ENCODE measurements at regions not wholly inside any gene's neighbourhood (a gene's known extent, or its start where the extent isn't known, plus 50 kb on each side); places are given as distances from the start of the nearest gene placed in this dataset.

DNA sequence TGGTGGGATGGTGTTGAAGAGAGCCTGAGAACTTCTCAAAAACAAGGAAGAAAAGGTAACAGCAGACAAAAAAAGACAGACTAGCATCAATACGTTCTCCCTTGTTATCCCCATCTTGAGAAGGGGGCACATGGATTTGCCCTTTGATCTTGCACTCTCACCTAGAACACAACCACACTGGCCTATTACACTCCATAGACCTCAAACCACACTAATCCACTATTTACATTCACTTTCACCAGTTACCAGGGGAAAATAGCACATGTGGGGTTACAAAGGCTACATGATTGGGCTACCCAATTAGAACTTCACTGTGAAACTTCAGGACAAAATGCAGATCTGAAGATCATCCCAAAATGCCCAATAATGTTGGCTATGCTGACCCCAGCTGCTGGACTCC is 72.6 kb upstream of the SELENOP start:
- TF ChIP-seq, protein P1, sequence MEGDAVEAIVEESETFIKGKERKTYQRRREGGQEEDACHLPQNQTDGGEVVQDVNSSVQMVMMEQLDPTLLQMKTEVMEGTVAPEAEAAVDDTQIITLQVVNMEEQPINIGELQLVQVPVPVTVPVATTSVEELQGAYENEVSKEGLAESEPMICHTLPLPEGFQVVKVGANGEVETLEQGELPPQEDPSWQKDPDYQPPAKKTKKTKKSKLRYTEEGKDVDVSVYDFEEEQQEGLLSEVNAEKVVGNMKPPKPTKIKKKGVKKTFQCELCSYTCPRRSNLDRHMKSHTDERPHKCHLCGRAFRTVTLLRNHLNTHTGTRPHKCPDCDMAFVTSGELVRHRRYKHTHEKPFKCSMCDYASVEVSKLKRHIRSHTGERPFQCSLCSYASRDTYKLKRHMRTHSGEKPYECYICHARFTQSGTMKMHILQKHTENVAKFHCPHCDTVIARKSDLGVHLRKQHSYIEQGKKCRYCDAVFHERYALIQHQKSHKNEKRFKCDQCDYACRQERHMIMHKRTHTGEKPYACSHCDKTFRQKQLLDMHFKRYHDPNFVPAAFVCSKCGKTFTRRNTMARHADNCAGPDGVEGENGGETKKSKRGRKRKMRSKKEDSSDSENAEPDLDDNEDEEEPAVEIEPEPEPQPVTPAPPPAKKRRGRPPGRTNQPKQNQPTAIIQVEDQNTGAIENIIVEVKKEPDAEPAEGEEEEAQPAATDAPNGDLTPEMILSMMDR (IDR thresholded peaks at IDR 0.05; ENCODE audit: insufficient read depth, low read depth, low read length) = no peak
- H3K4me3 ChIP-seq (ENCODE audit: low read depth, low read length) = no peak overlapping the region
- no peak for DNase-seq (ENCODE audit: low read depth)

DNA sequence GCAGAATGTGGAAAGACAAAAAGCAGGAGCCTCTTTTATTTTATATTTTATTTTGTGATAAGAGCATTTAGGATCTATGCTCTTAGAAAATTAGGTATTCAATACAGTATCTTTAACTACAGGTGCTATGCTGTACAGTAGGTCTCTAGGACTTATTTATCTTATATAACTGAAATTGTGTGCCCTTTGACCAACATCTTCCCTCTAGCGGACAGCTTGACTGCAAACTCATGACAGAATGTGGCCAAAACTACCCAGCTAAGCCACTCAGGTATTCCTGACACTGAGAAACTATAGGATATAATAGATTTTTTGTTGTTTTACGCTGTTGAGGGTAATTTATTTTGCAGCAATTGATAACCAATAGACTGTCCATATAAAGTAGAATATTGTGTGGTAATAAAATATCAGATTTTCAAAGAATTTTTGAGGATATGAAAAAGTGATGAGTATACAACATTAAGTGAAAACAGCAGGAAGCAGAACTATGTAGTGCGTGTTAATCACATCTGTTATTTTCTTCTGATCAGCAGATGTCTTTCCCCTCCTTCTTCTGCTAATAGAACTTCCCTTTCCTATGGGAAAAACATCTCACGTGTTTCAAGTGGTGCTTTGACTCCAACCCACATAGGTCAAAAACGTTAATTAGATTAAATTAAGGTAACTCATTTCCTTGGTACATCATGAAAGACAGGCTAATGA is 69.9 kb upstream of the SELENOP start:
- no peak for DNase-seq (ENCODE audit: low read depth)

DNA sequence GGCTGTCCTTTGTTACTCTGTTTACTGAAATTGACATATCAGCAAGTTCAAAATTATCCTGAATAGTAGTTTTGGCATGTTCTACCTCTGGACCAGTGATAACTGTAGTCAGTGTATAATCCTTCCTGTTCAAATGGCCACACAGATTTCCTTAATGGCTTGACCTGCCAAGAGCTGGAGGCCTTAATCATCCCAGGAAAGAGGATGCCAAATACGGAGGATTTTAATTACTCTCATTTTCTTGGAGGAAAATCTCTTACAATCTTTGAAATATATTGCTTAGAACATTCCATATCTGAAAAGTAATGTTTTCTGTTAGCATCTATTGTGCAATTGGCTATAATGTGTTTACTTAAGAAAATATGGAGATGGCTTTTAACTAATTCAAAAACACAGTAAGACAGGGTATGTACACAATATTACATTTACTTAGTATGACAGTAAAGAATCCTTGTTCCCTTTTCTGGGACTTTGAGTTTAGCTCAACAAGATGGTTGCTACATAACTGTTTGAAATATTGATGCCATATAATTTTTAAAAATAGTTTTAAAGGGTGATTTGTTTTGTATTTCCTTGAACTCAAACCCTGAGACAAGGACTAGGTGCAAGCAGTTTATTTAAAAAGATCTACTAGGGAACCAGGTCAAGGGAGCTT is 68.9 kb upstream of the SELENOP start:
- TF ChIP-seq, protein P1 (IDR thresholded peaks at IDR 0.05; ENCODE audit: insufficient read depth, low read depth, low read length) = no peak
- peak; percentile 16 for DNase-seq (ENCODE audit: low read depth)
- no peak overlapping the region for H3K4me3 ChIP-seq (ENCODE audit: low read depth, low read length)

More for the DNA sequence above, 69.9 kb upstream of the SELENOP start:
- H3K4me3 ChIP-seq (ENCODE audit: low read depth, low read length) = no peak overlapping the region
- TF ChIP-seq, protein P1 (IDR thresholded peaks at IDR 0.05; ENCODE audit: insufficient read depth, low read depth, low read length) = no peak

DNA sequence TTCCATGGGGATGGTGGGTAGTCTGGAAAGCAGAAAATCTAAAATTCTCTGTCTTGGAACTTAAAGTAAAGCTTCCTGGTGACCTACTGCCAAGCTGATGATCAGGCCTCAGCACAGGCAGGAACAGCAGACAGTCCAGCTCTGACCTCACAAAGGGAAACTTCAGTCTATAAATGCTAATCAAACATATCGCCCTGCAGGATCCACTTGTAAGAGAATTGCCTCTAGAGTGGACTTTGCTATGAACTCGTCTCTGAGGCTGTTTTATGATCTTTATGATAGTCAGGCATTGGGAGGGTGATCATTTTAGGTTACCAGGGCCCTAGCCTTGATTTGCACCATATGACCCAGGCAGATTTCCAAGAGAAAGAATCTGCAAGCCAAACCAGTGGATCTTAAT is 67.6 kb upstream of the SELENOP start:
- TF ChIP-seq, protein P1 (IDR thresholded peaks at IDR 0.05; ENCODE audit: insufficient read depth, low read depth, low read length) = no peak
- DNase-seq (ENCODE audit: low read depth) = no peak
- H3K4me3 ChIP-seq (ENCODE audit: low read depth, low read length) = no peak overlapping the region

DNA sequence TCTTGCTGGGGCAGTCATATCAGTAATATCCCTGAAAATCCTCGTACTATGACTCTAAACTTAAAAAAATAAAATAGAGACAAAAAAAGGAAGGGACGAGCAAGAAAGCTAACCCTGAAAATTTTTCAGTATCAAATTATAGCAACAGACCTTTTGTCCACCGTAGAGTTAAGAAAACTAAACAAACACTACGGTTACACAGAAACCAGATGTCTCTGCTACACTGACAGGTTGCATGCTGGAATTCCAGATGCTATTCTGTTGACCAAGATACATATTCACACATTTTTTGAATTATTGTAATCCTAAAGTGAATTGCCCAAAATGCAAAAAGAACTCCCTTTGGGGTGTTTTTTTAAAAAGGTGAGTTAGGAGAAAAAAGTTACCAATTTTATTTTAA is 66.9 kb upstream of the SELENOP start:
- no peak for DNase-seq (ENCODE audit: low read depth)
- no peak overlapping the region for H3K4me3 ChIP-seq (ENCODE audit: low read depth, low read length)
- TF ChIP-seq, protein P1 (IDR thresholded peaks at IDR 0.05; ENCODE audit: insufficient read depth, low read depth, low read length) = no peak

DNA sequence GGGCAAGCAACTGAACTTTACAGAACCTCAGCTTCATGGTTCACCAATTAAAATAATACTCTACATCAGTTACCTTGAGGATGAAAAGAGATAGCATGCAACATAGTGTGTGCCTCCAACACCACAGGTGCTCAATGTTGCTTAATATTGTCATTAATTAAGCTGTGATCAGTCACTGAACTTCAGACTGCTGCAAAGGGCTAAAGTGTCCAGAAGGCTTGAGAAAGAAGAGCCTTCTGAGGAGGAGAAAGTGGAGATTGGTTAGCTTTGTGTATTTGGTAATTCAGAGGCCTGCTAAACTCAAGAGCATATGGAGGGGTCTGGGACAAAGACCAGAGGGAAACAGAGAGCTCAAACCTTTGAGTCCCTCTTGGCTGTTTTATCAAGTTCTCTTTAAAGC is 66.3 kb upstream of the SELENOP start:
- TF ChIP-seq, protein P1 (IDR thresholded peaks at IDR 0.05; ENCODE audit: insufficient read depth, low read depth, low read length) = no peak
- H3K4me3 ChIP-seq (ENCODE audit: low read depth, low read length) = no peak overlapping the region
- no peak for DNase-seq (ENCODE audit: low read depth)
